ENCODE measurements at regions not wholly inside any gene's neighbourhood (a gene's known extent, or its start where the extent isn't known, plus 50 kb on each side); places are given as distances from the start of the nearest gene placed in this dataset.
"Not testable (repeated sequence)": the region's sequence is repeated elsewhere in the genome, so short reads cannot be mapped to it uniquely, and the experiment has no call there.

DNA sequence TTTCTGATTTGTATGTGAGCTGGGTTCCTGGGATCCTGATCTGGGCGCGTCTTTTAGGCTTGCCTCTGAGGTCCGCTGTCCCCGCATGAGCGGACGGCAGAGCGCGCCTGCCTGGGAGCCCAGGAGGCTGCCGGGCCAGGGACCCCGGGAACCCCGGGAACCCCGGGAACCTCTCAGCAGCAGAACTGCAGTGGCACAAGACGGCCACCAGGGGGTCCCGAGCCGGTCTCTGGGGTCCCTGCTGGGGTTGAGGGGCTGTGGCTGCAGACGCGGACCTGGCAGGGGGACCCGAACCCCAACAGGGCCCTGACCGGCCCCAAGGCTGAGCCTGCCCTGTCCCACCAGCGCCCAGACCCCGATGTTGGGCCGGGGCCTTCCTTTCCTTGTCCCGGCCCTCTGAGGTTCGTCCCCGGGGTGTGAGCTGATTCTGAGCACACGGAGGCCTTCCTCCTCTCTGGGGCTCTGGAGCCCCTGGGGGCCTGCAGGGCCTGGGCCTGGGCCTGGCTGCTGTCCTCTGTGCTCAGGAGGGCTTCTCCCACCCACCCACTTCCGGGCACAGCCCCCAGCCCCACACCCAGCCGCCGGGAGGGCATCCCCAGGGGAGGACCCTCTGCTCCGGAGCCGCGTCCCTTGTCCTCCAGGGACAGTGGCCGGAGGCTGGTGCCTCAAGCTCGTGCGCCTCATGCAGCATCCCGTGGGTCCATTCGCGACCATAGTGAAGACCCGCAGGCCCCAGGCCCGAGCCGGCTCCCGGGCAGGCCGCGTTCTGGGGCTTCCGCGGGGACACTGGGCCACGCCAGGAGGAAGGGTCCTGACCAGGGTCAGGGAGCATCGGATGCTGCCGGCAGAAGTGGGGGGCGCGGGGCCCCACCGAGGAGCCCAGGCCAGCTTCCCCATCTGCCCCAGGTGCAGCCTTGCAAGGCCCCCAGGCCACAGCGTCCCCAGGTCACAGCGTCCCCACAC is 152.9 kb downstream of the TMEM121 start:
- intact Hi-C loops (cut with micrococcal nuclease; ENCODE audit: unreplicated experiment); H3K36me3 ChIP-seq (replicated peaks in 1 of 2; ENCODE audit: control insufficient read depth in 1 of 2, insufficient read depth in 2 of 2, low read length in 2 of 2); DNase-seq (ENCODE audit: low spot score); H2AFZ ChIP-seq (ENCODE audit: low read length); FAIRE-seq; H3K9ac ChIP-seq (ENCODE audit: insufficient read depth, low read depth, low read length); BruUV-seq (replicated peaks); H3K4me2 ChIP-seq (ENCODE audit: low read depth, low read length); H3K4me1 ChIP-seq (ENCODE audit: insufficient read depth, low read length); H3K79me2 ChIP-seq (ENCODE audit: insufficient read depth, low read length); H3K4me3 ChIP-seq (replicated peaks in 1 of 3; ENCODE audit: insufficient read depth in 1 of 3, low read depth in 2 of 3, low read length in 3 of 3); H4K20me1 ChIP-seq (ENCODE audit: insufficient read depth, low read length); CTCF ChIA-PET (ENCODE audit: low intra/inter-chr PET ratio, low total read pairs); H3K27me3 ChIP-seq (ENCODE audit: control insufficient read depth in 1 of 2, insufficient read depth in 2 of 2, low read length in 2 of 2); H3K27ac ChIP-seq (ENCODE audit: extremely low read length, insufficient read depth, low read length); POLR2A ChIA-PET; H3K9me3 ChIP-seq (ENCODE audit: low read length): not testable (repeated sequence)
- in situ Hi-C loops (cut with HindIII; ENCODE audit: extremely low pct_ligation_motif_present, low pct_unique_long_range_greater_than_20kb), result loop anchor here (10.0 kb wide), 1 partner anchor 266 kb away; no protein-coding TSS in a partner anchor
- WGBS (ENCODE audit: low lambda C conversion rate), result 90% methylated on average over 4 of the region's 54 CpGs
- ATAC-seq, result peak; percentile 30

DNA sequence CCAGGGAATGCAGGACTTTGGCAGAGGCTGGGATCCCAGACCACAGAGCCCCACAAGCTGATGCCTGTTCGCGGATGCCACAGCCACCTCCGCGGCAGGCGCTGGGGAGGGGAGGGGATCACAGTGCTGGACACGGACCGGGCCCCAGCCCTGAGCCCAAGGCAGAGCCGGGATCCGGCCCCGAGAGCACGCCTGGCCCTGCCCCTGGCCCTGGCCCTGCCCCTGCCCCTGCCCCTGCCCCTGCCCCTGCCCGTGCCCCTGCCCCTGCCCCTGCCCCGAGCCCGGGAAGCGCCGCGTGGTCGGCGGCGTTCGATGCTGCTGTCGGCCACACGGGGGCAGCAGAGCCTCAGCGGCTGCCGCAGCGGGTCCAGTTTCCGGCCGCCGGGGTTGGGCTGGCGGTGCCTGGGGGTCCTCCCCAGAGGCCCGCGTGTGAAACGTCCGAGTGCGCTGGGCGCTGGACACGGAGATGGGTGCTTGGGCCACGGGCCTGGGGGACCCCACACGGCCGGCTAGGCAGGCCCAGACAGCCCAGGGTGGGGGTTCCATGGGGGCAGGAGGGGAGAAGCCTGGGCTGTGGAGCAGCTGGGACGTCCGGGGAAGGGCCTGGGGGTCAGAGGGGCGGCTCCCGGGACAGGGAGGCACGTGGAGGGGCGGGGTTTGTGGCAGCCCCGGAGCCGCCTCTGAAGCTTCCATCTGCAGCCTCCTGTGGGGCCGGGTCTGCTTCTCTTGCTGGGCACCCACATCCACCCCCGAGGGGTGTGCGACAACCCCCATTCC is 153.8 kb downstream of the TMEM121 start:
- POLR2A ChIA-PET; H3K9me3 ChIP-seq (ENCODE audit: low read length); BruUV-seq (replicated peaks); H3K4me1 ChIP-seq (ENCODE audit: insufficient read depth, low read length); H3K27ac ChIP-seq (ENCODE audit: extremely low read length, insufficient read depth, low read length); CTCF ChIA-PET (ENCODE audit: low intra/inter-chr PET ratio, low total read pairs); H3K27me3 ChIP-seq (ENCODE audit: control insufficient read depth in 1 of 2, insufficient read depth in 2 of 2, low read length in 2 of 2); H3K9ac ChIP-seq (ENCODE audit: insufficient read depth, low read depth, low read length); H3K79me2 ChIP-seq (ENCODE audit: insufficient read depth, low read length); H3K36me3 ChIP-seq (replicated peaks in 1 of 2; ENCODE audit: control insufficient read depth in 1 of 2, insufficient read depth in 2 of 2, low read length in 2 of 2); intact Hi-C loops (cut with micrococcal nuclease; ENCODE audit: unreplicated experiment); FAIRE-seq; DNase-seq (ENCODE audit: low spot score); H2AFZ ChIP-seq (ENCODE audit: low read length); H3K4me2 ChIP-seq (ENCODE audit: low read depth, low read length); H3K4me3 ChIP-seq (replicated peaks in 1 of 3; ENCODE audit: insufficient read depth in 1 of 3, low read depth in 2 of 3, low read length in 3 of 3); H4K20me1 ChIP-seq (ENCODE audit: insufficient read depth, low read length): not testable (repeated sequence)
- in situ Hi-C loops (cut with HindIII; ENCODE audit: extremely low pct_ligation_motif_present, low pct_unique_long_range_greater_than_20kb), result loop anchor here (10.0 kb wide), 1 partner anchor 265 kb away; no protein-coding TSS in a partner anchor
- ATAC-seq, result peak; percentile 83
- WGBS (ENCODE audit: low lambda C conversion rate), result no CpG with 5 or more reads among the region's 51 CpGs

DNA sequence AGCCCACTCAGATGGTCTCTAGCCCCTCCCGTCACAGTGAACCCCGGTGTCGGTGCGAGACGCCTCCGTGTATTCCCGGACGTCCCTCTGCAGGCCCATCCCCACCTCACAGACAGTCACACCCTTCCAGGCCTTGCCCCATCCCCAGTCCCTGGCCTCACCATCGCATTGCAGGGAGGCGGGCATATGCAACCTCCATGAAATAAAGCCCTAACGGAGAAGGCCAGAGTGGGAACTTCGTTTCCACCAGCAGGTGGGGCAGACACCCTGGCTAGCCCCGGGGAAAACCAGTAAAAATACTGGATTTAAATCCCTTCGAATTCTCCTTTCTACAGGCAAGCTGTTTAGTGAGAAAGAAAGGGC is 154.3 kb downstream of the TMEM121 start:
- H3K4me2 ChIP-seq (ENCODE audit: low read depth, low read length); H3K27me3 ChIP-seq (ENCODE audit: control insufficient read depth in 1 of 2, insufficient read depth in 2 of 2, low read length in 2 of 2); H3K4me1 ChIP-seq (ENCODE audit: insufficient read depth, low read length); H3K4me3 ChIP-seq (replicated peaks in 1 of 3; ENCODE audit: insufficient read depth in 1 of 3, low read depth in 2 of 3, low read length in 3 of 3); DNase-seq (ENCODE audit: low spot score); H3K36me3 ChIP-seq (replicated peaks in 1 of 2; ENCODE audit: control insufficient read depth in 1 of 2, insufficient read depth in 2 of 2, low read length in 2 of 2); in situ Hi-C loops (cut with HindIII; ENCODE audit: extremely low pct_ligation_motif_present, low pct_unique_long_range_greater_than_20kb); CTCF ChIA-PET (ENCODE audit: low intra/inter-chr PET ratio, low total read pairs); H3K79me2 ChIP-seq (ENCODE audit: insufficient read depth, low read length); H2AFZ ChIP-seq (ENCODE audit: low read length); intact Hi-C loops (cut with micrococcal nuclease; ENCODE audit: unreplicated experiment); BruUV-seq (replicated peaks); POLR2A ChIA-PET; H3K9me3 ChIP-seq (ENCODE audit: low read length); H3K9ac ChIP-seq (ENCODE audit: insufficient read depth, low read depth, low read length); H3K27ac ChIP-seq (ENCODE audit: extremely low read length, insufficient read depth, low read length); H4K20me1 ChIP-seq (ENCODE audit: insufficient read depth, low read length): not testable (repeated sequence)
- 5% methylated on average over 3 of the region's 14 CpGs for WGBS (ENCODE audit: low lambda C conversion rate)
- FAIRE-seq (peak; percentile 75), ATAC-seq (peak; percentile 67)

DNA sequence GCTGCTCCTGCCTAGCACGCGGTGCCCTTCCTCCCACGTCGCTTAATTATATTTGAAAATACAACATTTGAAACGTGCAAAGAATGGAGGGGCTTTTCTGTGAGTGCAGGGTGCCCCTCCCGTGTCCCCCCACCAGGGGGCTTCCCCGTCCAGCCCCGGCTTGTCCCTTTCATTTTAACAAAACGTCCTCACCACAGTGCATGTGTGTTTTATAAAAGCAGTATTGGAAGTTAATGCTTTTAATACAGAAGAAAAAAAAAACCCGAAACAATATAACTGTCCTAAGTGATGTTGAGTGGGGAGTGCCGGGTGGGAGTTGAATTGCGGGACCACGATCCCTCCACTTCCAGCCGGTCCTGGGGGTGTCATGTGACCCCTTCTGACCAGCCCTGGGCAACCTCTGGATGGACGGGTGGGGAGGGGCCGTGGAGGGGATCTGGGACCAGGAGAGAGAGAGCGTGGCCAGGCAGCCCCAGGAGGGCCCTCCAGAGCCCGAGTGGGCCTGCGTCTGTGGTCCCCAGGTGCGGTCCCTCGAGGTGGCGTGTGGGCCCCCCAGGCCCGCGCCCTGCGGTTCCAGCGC is 155.3 kb downstream of the TMEM121 start:
- CTCF ChIA-PET (ENCODE audit: low intra/inter-chr PET ratio, low total read pairs); H3K36me3 ChIP-seq (replicated peaks in 1 of 2; ENCODE audit: control insufficient read depth in 1 of 2, insufficient read depth in 2 of 2, low read length in 2 of 2); DNase-seq (ENCODE audit: low spot score); H3K9ac ChIP-seq (ENCODE audit: insufficient read depth, low read depth, low read length); H3K4me3 ChIP-seq (replicated peaks in 1 of 3; ENCODE audit: insufficient read depth in 1 of 3, low read depth in 2 of 3, low read length in 3 of 3); BruUV-seq (replicated peaks); intact Hi-C loops (cut with micrococcal nuclease; ENCODE audit: unreplicated experiment); ATAC-seq; POLR2A ChIA-PET; H3K79me2 ChIP-seq (ENCODE audit: insufficient read depth, low read length); in situ Hi-C loops (cut with HindIII; ENCODE audit: extremely low pct_ligation_motif_present, low pct_unique_long_range_greater_than_20kb); H3K9me3 ChIP-seq (ENCODE audit: low read length); H2AFZ ChIP-seq (ENCODE audit: low read length); H4K20me1 ChIP-seq (ENCODE audit: insufficient read depth, low read length); H3K27ac ChIP-seq (ENCODE audit: extremely low read length, insufficient read depth, low read length); H3K27me3 ChIP-seq (ENCODE audit: control insufficient read depth in 1 of 2, insufficient read depth in 2 of 2, low read length in 2 of 2); H3K4me2 ChIP-seq (ENCODE audit: low read depth, low read length); FAIRE-seq; H3K4me1 ChIP-seq (ENCODE audit: insufficient read depth, low read length): not testable (repeated sequence)
- 18% methylated on average over 11 of the region's 26 CpGs for WGBS (ENCODE audit: low lambda C conversion rate)

Measured in HepG2 (cell line).